NCI-H748 treated with DMSO at 0.1 percent for 48 hours (cell line): ENCODE measurements at regions not wholly inside any gene's neighbourhood (a gene's known extent, or its start where the extent isn't known, plus 50 kb on each side); places are given as distances from the start of the nearest gene placed in this dataset.
"Not testable (repeated sequence)": the region's sequence is repeated elsewhere in the genome, so short reads cannot be mapped to it uniquely, and the experiment has no call there.

Experiments used
- DNase-seq: peaks from one replicate; lab custom pipeline; 2025; lab: John Stamatoyannopoulos, UW

DNA sequence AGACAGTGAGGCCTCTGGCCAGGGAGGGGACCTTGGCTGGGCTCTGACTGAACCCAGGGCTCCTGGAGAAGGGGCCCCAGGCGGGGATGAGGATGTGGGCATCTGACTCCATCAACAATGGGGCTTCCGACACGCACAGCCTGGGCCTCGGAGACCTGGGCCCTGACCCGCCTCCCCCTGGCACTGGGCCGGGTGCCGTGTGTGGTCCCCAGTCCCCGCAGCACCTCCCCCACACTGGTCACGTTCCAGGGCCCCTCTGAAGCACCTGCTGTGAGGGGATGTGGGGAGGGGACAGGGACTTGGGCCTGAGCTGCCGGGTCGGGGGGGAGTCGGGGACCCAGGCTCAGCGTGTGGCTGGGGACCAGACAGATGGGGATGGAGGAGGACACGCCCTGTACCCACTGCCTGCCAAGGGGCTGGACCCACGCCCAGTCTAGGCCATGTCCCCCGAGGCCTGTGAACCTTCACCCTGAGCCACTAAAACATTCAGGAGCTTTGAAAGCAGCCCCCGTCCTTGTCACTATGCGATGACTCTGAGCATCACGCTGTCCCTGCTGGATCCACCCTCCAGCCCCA, 165.8 kb downstream of the TMEM121 start:
- DNase-seq: not testable (repeated sequence)

DNA sequence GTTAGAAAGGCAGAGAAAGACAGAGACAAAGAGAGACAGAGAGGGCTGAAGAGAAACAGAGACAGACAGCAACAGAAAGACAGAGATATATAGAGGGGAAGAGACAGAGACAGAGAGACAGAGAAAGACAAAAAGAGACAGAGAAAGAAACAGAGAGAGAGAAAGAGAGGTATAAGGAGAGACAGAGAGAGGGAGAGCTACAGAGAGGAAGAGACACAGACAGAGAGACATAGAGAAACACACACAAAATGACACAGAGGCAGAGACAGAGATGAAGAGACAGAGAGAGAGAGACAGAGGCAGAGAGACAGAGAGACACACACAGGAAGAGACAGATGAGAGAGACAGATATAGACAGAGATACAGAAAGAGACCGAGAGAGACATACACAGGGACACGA, 168.6 kb downstream of the TMEM121 start:
- DNase-seq: no peak

DNA sequence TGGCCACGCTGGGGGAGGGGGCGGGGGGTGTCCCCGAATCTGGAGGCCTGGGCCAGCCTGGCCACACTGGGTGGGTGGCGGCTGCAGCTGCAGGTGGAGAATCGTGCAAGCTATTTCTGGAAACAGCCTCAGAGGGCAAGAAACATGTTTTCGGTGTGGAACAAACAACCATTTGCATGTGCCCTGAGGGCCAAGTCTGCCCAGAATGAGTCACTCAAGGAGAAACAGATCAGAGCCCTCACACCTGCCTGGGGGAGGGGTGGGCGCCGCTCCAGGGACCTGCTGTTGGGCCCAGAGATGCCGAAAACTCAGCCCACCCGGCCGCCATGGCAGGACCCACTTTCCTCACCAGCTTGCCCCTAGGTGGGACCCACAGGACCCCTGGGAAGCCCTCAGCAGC, 170.0 kb downstream of the TMEM121 start:
- not testable (repeated sequence) for DNase-seq

DNA sequence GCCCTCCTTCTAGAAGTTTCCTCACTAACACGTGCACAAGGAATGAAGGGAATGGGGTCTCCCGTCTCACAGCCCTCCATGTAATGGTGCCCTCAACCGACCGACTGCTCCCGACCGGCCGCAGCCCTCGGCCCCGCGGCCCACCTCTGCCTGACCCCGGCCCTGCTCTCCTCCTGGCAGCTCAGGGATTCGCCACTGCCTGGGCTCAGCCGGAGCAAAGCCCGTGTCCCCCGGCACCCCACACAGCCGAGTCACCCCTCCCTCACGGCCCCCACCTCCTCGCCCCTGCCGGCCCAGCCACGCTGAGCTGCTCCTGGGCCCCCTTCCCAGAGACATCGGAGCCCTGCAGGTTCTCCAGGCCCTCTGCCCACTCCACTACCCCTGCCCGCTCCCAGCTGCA, 171.0 kb downstream of the TMEM121 start:
- DNase-seq: not testable (repeated sequence)

DNA sequence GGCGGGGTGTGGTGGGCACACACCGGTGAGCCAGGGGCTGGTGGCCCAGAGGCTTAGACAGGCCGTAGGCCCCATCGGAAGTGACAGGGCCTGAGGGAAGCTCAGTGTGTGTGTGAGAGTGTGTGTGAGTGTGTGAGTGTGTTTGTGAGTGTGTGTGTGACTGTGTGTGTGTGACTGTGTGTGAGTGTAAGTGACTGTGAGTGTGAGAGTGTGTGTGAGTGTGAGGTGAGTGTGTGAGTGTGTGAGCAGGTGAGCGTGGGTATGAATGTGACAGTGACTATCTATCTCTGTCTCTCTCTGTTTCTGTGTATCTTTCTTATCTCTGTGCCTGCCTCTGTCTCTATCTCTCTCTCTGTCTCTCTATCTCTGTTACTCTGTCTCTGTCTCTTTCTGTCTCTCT, 171.6 kb downstream of the TMEM121 start:
- not testable (repeated sequence) for DNase-seq

DNA sequence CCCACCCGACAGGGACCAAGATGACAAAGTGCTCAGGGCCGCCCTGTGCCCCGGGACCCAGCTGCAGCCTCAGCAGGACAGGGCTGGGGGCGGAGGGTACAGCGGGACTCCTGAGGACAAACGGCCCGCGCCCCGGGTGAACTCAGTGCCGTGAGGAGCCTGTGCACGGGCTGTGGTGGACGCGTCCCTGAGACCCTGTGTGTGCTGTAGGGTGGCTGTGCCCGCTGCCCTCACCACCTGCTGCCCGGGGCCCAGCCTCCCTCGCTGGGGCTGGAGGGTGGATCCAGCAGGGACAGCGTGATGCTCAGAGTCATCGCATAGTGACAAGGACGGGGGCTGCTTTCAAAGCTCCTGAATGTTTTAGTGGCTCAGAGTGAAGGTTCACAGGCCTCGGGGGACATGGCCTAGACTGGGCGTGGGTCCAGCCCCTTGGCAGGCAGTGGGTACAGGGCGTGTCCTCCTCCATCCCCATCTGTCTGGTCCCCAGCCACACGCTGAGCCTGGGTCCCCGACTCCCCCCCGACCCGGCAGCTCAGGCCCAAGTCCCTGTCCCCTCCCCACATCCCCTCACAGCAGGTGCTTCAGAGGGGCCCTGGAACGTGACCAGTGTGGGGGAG, 172.7 kb downstream of the TMEM121 start:
- not testable (repeated sequence) for DNase-seq

DNA sequence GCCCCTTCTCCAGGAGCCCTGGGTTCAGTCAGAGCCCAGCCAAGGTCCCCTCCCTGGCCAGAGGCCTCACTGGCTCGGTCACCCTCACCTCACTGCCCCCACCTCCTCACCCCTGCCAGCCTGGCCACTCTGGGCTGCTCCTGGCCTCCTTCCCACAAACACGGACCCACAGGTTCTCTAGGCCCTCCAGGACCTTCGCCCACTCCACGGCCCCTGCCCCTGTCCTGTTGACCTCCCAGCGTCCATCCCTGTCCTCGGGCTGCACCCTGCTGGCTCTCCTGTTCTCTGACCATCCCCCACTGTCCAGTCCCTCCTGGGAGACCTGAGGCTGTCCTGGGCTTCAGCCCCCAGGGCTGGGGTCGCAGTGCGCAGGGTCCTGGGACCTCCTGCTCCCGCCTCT, 173.3 kb downstream of the TMEM121 start:
- not testable (repeated sequence) for DNase-seq

DNA sequence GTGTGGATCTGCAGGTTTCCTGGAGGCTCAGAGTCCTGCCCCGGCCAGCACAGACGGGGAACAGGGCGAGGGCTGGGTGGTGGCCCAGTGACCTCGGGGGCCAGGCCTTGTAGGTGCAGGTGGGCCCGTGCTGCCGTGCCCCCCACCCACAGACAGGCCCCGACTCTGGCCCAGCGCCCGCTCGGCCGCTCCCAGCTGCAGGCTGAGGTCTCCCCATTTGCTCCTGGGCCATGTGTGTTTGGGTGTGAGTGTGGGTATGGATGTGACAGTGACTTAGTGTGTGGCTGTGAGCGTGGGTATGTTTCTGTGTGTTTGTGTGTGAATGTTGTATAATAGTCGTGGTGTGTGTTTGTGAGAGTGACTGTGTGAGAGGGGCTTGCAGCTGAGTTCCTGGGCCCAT, 173.8 kb downstream of the TMEM121 start:
- not testable (repeated sequence) for DNase-seq

DNA sequence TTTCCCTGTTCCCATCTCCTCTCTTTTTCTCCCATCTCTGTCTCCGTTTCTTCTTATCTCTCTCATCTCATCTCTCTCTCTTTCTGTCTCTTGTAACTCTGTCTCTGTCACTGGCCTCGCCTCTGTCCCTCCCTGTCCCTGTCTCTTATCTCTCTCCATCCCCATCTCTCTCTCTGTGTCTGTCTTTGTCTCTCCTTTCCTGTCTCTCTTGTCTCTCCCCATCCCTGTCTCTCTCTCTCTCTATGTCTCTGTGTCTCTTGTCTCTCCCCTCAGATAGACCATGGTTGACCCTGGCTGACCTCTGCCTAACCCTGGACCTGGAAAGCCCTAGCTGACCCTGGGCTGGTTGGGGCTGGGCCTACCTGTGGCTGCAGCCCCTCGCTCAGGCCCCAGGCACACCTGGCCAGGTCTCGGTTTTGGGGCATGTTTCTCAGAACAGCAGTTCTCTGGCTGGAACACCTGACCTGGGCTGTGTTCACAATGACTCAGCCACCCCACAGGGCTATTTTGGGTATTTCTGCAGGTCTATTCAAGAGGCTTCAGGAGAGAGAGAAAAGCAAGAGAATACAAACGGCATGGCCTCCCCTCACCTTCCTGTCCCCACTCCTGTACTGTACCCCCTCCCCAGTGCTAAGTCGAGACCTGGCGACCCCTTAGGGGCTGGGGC, 174.4 kb downstream of the TMEM121 start:
- no peak for DNase-seq

DNA sequence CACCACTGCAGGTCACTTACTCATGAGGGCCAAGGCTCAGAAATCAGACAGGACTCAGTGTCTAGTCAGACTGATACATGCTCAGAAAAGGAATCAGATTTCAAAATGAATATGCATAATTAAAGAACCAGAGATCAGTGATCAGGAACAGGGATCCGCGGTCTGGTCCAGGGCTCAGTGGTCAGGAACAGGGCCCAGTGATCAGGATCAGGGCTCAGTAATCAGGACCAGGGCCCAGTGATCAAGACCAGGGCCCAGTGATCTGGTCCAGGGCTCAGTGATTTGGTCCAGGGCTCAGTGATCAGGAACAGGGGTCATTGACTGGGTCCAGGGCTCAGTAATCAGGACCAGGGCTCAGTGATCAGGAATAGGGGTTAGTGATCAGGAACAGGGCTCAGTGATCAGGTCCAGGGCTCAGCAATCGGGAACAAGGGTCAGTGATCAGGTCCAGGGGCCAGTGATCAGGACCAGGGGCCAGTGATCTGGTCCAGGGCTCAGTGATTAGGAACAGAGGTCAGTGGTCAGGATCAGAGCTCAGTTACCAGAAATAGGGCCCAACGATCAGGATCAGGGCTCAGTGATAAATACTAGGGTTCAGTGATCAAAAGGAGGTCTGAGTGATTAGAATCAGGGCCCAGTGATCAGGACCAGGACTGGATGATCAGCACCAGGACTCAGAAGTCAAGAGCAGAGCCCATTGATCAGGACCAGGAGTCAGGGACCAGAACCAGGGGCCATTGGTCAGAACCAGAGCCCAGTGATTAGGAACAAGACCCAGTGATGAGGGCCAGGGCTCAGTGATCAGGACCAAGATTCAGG, 175.3 kb downstream of the TMEM121 start:
- no peak for DNase-seq

DNA sequence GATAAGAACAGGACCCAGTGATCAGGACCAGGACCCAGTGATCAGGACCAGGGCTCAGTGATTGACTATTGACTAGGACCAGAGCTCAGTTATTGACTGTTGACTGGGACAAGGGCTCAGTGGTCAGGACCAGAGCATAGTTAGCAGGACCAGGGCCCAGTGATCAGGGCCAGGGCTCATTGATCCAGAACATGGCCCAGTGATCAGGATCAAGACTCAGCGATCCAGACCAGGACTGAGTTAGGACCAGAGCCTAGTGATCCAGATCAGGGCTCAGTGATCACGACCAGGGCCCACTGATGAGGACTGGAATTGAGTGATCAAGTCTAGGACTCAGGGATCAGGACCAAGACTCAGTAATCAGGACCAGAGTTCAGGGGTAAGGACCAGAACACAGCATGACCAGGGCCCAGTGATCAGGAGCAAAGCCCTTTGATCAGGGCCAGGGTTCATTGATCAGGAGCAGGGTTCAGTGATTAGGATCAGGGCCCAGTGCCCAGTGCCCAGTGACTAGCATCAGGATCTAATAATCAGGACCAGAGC, 176.0 kb downstream of the TMEM121 start:
- DNase-seq: no peak

DNA sequence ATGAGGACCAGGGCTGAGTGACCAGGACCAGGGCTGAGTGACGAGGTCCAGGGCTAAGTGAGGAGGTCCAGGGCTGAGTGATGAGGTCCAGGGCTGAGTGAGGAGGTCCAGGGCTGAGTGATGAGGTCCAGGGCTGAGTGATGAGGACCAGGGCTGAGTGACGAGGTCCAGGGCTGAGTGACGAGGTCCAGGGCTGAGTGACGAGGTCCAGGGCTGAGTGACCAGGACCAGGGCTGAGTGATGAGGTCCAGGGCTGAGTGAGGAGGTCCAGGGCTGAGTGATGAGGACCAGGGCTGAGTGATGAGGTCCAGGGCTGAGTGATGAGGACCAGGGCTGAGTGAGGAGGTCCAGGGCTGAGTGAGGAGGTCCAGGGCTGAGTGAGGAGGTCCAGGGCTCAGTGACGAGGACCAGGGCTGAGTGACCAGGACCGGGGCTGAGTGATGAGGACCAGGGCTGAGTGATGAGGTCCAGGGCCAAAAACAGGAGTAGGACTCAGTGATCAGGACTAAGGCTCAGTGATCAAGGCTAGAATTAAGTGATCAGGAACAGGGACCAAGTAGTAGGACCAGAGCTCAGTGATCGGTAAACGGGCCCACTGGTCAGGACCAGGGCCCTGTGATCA, 176.8 kb downstream of the TMEM121 start:
- not testable (repeated sequence) for DNase-seq

DNA sequence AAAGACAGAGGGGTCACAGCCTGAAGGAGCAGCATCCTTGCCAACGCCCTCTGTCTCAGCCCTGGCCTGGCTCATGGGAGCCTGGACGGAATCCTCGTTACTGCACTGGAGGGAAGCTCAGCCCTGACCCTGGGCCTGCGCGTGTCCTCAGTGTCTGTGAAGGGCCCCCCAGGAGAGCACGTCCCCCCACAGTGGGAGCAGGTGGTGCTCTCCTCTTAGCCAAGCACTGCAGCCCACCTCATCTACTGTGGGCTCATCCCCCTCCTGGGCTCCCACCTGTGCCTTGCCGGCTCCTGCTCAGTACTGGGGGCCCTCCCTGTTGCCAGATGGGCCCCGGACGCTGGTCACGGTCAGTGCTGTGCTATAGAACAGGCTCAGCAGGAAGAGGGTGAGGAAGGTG, 177.7 kb downstream of the TMEM121 start:
- DNase-seq: not testable (repeated sequence)

DNA sequence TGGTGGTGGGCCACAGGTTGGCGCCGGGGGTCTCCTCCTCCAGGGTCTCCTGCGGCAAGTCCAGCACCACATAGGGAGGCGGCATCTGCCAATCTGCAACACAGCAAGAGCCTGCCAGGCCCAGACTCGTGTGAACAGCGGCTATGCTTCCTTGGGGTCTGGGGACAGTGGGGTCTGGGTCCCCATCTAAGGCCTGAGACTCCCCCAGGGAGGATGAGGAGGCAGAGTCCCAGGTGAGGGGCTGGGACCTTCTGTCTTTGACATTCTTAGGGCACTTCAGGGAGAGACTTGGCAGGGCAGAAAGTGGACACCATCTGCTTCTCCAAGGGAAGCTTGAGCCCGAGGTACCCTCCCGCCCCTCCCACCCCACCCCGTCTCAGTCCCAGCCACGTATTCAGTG, 178.1 kb downstream of the TMEM121 start:
- DNase-seq: not testable (repeated sequence)

DNA sequence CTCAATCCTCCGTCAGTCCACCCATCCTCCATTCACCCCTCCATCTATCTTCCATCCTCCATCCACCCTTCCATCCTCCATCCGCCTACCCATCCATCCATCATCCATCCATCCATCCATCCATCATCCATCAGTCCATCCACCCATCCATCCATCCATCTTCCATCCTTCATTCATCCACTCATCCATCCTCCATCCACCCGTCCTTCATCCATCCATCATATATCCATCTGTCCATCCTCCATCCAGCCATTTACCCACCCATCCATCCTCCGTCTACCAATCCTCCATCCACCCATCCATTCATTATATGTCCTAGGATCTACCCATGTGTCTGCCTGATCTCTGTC, 179.1 kb downstream of the TMEM121 start:
- not testable (repeated sequence) for DNase-seq

DNA sequence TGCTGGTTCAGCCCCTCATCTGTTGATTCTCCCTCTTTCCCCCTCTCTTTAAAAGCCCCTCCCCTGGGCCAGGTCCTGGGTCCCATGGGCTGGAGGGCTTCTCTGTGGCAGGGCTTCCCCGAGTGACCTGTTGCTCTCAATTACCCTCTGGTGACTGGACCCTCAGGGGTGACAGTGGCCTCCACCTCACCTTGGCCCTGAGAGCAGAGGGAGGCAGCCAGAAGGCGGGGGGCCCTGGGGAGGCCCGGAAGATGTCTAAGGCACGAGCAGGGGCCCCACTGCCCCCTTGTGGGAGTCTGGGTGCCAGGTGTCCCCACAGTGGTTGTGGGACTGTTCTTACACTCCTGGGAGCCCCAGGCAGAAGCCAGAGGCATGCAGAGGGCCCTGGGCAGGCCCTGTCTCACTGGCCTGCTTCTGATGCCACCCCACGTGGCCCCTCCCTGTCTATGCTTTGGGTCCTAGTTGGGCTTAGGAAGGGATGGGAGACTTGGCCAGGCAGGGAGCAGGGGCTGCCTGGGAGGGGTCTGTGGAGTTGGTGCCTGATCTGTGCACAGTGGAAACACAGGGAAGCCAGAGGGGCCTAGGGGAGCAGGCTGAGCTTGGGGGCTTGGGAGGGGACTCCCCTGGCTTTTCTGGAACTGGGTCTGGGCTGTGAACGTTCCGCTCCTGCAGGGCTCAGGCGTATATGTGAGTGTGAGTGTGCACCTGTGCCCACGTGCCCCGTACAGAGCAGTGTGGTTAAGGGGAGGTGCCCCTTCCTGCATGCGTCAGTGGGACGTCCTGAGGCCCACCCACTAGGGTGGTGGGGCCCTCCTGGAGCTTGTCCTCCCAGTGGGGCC, 179.7 kb downstream of the TMEM121 start:
- not testable (repeated sequence) for DNase-seq

DNA sequence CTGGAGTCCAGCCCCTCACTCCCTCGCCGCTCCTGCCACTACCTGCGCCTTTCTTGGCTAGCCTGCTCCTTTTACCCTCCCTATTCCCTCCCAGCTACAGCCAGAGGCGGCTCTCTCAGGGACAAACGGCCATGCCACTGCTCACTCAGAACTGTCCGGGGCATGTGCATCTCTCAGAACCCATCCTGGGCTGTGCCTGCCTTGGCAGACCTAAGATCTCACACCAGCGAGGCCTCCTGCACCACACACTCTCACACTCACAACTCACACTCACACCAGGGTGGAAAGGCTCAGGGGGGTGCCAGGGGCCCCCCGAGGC, 180.3 kb downstream of the TMEM121 start:
- DNase-seq: not testable (repeated sequence)

DNA sequence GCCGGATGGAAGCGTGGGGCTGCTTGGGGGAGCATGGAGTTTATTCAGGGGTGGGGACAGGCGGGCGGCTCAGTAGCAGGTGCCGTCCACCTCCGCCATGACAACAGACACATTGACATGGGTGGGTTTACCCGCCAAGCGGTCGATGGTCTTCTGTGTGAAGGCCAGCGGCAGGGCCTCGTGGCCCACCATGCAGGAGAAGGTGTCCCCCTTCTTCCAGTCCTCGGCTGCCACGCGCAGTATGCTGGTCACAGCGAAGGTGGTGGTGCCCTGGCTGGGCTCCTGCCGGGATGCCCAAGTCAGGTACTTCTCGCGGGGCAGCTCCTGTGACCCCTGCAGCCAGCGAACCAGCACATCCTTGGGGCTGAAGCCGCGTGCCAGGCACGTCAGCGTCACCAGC, 180.7 kb downstream of the TMEM121 start:
- DNase-seq: not testable (repeated sequence)

DNA sequence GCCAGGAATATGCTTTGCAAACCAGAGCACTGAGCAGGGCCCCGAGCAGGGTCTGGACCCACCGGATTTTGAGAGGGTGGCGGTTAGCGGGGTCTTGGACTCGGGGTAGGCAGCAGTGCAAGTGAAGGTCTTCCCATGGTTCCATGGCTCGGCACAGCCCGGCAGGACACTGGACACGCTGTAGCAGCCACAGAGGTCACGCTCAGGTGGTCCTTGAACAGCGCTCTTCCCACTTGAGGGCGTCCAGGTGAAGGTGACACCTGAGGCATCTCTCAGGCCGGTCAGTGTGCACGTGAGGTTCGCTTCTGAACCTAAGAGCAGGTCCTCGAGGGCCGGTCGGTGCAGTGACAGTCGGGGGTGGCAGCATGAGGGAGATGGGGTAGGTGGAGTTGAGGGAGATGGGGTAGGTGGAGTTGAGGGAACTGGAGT, 181.4 kb downstream of the TMEM121 start:
- not testable (repeated sequence) for DNase-seq

DNA sequence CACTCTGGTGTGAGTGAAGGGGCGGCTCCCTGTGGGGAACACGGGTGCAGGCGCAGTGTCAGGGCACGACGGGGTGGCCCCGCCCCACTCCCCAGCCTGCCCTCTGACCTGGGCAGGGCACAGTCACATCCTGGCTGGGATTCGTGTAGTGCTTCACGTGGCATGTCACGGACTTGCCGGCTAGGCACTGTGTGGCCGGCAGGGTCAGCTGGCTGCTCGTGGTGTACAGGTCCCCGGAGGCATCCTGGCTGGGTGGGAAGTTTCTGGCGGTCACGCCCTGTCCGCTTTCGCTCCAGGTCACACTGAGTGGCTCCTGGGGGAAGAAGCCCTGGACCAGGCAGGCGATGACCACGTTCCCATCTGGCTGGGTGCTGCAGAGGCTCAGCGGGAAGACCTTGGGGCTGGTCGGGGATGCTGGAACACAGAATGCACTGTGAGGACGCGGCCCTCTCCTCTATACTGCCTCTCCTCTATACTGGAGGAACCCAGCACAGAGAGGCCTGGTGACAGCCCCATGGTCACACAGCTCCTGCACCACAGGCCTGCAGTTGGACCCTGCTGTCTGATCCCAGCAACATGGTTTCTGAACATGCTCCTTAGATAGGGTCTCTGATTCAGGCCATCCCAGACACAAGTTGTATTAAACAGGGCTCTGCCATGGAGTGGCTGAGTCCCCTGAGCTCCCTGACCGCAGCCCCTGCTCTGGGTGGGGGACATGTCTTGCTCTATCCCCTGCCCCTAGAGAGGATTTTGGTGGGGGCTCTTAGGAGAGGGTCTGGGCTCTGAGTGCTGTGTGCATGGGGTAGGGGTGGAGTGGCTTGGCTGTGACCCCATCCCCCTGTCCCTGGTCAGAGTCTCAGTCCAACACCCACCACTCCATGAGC, 182.1 kb downstream of the TMEM121 start:
- DNase-seq: not testable (repeated sequence)
